NB4 (cell line): ENCODE measurements at regions not wholly inside any gene's neighbourhood (a gene's known extent, or its start where the extent isn't known, plus 50 kb on each side); places are given as distances from the start of the nearest gene placed in this dataset.

Experiments
- CTCF ChIP-seq: IDR thresholded peaks from one replicate; pipeline ENCODE4 v1.5.1; 2012; ENCODE audit warnings: low read depth, low read length
- MYC ChIP-seq: IDR thresholded peaks from 2 replicates; pipeline ENCODE4 v1.6.1; 2011; ENCODE audit warnings: low read depth, low read length
- POLR2A ChIP-seq: IDR thresholded peaks from 2 replicates; pipeline ENCODE4 v1.6.1; 2011; ENCODE audit warnings: mild to moderate bottlenecking; ENCODE audit not compliant: insufficient read length; ENCODE audit errors: extremely low read depth
- TF ChIP-seq, protein P1 (sequence below): IDR thresholded peaks from 2 replicates; pipeline ENCODE4 v1.6.1; 2011; ENCODE audit warnings: low read depth, low read length

DNA sequence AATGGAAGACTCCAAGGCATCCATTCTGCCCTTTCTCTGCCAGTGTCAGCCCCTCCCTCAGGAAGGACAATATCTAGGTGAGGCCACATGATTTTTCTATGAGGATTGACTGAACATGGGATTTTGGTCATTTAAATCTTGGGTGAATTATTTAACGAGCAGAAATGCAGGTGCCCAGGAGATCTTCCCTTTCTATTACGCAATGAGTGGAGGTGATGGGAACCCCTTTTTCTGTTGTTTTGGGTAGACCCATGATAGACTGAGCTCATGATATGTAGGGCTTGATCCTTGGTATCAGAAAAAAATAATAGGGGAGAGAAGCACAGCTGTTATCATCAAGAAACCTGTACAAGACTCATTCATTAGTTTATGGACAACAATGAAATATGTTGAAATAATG lies 112.6 kb upstream of the SPTLC3 start:
- TF ChIP-seq MYC (no peak), CTCF (no peak), POLR2A (no peak)
- TF ChIP-seq, protein P1, sequence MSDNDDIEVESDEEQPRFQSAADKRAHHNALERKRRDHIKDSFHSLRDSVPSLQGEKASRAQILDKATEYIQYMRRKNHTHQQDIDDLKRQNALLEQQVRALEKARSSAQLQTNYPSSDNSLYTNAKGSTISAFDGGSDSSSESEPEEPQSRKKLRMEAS = no peak
